Right hindlimb (tissue), 1 donor: ENCODE measurements at regions not wholly inside any gene's neighbourhood (a gene's known extent, or its start where the extent isn't known, plus 50 kb on each side); places are given as distances from the start of the nearest gene placed in this dataset.

ENCODE experiments used
- DNase-seq: peaks from one replicate; pipeline ENCODE4 v3.0.0-alpha.2; 2018

GRCh38 chr2:41903474-41904135 is 144.2 kb upstream of the PKDCC start:
- no peak for DNase-seq

DNA sequence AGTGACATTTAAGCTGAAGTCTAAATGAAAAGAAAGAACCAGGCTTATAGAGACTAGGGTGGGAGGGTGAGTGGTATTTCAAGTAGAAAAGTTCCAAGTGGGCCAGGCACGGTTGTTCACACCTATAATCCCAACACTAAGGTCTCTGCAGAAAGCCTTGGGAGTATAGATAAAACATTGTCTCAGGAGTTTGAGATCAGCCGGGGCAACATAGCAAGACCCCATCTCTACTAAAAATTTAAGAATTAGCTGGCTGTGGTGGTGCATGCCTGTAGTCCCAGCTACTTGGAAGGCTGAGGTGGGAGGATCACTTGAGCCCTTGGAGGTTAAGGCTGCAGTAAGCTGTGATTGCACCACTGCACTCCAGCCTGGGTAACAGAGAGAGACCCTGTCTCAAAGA is 143.4 kb upstream of the PKDCC start:
- DNase-seq, result no peak

GRCh38 chr2:41905597-41906337 is 142.1 kb upstream of the PKDCC start:
- no peak for DNase-seq

- peak; percentile 27 for DNase-seq
Measured at GRCh38 chr2:41906338-41906725, 141.5 kb upstream of the PKDCC start.

GRCh38 chr2:41907141-41907540 is 140.7 kb upstream of the PKDCC start:
- no peak for DNase-seq

DNA sequence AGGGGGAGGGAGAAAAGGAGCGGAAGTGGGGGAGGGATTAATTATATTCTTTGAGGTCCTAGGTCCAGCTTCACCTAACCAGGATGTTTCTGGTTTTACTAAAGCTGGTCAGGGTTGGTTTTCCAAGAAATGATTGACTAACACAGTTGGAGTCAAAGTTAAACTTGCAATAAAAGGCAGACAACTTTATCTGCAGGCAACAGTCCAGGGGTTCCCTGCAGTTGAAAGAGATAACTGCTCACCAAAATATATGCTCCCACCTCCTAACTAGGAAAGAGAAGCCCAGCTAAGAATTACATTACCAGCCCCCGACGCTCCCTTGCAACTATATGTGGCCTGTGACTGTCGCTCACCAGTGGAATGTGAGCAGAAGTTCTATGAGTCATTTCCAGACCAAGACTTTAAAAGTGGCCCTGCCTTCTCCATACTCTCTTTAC is 140.0 kb upstream of the PKDCC start:
- DNase-seq, result no peak

GRCh38 chr2:41908349-41908748 is 139.5 kb upstream of the PKDCC start:
- DNase-seq, result no peak

- no peak for DNase-seq
Measured at GRCh38 chr2:41909584-41909983, 138.2 kb upstream of the PKDCC start.

DNA sequence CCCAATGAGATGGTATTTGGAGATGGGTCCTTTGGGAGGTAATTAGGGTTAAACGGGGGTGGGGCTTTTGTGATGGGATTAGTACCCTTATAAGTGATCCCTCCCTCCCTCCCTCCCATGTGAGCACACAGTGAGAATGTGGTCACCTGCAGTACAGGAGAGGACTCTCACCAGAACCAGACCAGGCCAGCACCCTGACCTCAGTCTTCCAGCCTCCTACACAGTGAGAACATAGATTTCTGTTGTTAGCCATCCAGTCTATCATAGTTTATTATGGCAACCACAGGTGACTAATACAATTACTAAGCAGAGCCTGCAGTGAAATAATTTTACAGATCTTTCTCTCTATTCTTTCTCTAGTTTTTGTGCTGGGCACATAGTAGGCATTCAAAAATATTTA is 137.7 kb upstream of the PKDCC start:
- DNase-seq, result no peak

DNA sequence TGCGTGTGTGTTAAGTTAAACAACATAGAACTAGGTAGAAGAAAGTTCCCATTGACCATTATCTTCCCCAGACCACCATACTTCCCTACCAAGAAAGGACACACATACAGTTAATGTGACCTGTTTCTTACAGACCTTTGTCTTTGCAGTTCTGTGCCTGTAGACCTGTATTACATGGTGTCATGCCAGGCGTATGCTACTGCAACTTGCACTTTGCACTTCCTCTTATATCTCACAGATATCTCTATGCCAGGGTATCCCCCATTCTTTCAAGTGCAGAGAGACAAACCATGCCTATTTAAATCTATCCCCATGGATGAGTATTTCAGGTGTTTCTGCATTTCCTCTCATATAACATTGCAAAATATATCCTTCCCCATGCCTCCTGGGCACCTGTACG is 136.8 kb upstream of the PKDCC start:
- DNase-seq, result no peak

GRCh38 chr2:41912337-41912736 is 135.5 kb upstream of the PKDCC start:
- no peak for DNase-seq

- no peak for DNase-seq
Measured at GRCh38 chr2:41912776-41913175, 135.0 kb upstream of the PKDCC start.

- DNase-seq, result no peak
Measured at GRCh38 chr2:41913311-41913710, 134.5 kb upstream of the PKDCC start.

- DNase-seq, result no peak
Measured at GRCh38 chr2:41913921-41914609, 133.8 kb upstream of the PKDCC start.

- no peak for DNase-seq
Measured at GRCh38 chr2:41914936-41915335, 132.9 kb upstream of the PKDCC start.

GRCh38 chr2:41916177-41916576 is 131.6 kb upstream of the PKDCC start:
- DNase-seq, result no peak

- DNase-seq, result no peak
Measured at GRCh38 chr2:41917587-41917986, 130.2 kb upstream of the PKDCC start.

DNA sequence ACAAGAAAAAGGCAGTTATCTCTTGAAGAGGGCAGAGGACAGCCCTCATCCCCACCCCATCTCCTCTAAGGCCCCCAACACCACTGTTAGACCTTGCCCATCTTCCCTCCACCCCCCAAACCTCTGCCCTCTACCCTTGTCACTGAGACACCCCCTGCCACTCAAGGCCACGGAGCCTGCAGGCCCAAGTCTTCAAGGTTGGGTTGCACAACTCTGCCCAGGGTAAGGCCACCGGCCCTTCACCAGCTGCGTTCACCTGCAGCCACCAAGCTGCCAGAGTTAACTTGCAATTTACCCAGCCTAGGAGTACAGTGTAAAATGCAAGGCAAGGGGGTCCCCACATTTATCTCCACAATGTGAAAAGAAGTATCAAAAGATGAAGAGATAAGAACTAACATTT is 128.7 kb upstream of the PKDCC start:
- no peak for DNase-seq

GRCh38 chr2:41920181-41920580 is 127.6 kb upstream of the PKDCC start:
- DNase-seq, result no peak

DNA sequence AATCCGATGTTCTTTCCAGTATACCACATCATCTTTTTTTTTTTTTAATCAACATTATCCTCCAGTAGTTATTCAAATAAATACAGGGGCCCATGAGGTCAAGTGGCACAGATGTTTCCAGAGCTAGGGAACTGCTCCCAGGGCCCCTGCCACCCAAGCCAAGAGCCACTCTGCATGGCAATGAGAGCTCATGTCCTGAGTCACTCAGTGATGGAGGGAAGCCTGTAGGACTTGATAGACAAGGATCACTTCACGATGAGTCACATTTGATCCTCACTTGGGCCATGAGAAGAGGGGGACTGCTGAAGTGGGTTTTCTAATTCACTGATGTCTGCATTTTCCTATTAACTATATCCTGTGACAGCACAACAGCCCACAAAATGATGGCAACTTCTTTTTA is 127.0 kb upstream of the PKDCC start:
- DNase-seq, result no peak

DNA sequence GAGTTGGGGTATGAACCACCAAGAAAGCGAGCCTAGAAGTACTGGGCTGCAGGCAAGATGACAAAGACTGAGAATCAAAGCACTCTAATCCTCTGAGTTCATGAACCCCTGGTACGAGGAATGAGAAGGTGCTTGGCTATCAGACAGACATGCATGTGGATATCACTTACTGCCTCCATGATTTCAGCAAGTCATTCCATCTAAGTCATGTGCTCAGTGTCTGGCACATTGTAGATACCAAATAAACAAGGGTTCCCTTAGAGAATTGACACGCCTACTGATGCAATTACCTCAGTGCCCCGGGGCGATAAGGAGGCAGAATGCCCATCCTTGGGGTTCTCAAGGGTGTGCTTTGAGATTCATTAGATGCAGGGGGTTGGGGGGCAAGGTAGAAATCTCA is 125.6 kb upstream of the PKDCC start:
- no peak for DNase-seq

DNA sequence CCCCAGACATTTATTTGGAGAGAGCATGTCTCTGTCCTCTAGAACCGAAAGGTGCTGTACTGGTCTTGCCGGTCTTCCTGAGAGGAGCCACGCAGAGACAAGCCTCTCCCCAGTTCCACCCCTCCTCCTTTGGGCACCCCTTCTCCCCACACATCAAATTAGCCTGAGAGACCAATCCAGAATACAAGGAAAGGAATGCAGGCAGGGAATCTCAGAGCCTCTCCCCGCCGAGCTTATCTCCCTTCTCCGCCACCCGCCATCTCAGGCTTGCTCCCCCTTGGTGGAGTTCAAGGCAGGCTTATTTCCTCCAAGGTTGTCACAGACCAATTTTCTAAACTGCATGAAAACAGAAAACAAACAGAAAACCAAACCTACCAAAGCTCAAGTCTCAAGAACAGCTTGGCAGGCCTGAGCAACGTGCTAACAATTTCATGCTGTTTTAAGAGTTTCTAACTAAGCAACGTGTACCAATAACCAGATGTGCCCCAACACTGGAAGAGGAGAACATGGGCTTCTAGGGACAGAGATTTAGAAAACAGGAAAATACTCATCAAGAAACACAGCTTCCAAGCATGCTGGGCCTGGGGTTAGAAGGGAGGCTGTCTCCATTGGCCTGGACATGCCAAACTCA is 124.5 kb upstream of the PKDCC start:
- no peak for DNase-seq

GRCh38 chr2:41924024-41924423 is 123.8 kb upstream of the PKDCC start:
- no peak for DNase-seq
